H9 (cell line): ENCODE measurements at regions not wholly inside any gene's neighbourhood (a gene's known extent, or its start where the extent isn't known, plus 50 kb on each side); places are given as distances from the start of the nearest gene placed in this dataset.
"Not testable (repeated sequence)": the region's sequence is repeated elsewhere in the genome, so short reads cannot be mapped to it uniquely, and the experiment has no call there.

Experiments
- DNase-seq: peaks from one replicate; pipeline ENCODE4 v3.0.0-alpha.2; 2017
- H2AFZ ChIP-seq: one replicate; pipeline ENCODE4 v1.6.1; 2013; ENCODE audit warnings: mild to moderate bottlenecking, low read length, control low read depth, moderate library complexity
- H2AK5ac ChIP-seq: 2 replicates; pipeline ENCODE4 v1.6.1; 2013; ENCODE audit warnings: low read length, control low read depth, mixed read lengths; ENCODE audit not compliant: insufficient read length
- H2BK120ac ChIP-seq: one replicate; pipeline ENCODE4 v1.6.1; 2013; ENCODE audit warnings: low read depth, mild to moderate bottlenecking, low read length, control low read depth, inconsistent platforms; ENCODE audit not compliant: poor library complexity, severe bottlenecking
- H2BK12ac ChIP-seq: 2 replicates; pipeline ENCODE4 v1.6.1; 2013; ENCODE audit warnings: low read length, control low read depth, mixed read lengths, low read depth; ENCODE audit not compliant: insufficient read length
- H2BK15ac ChIP-seq: 2 replicates; pipeline ENCODE4 v1.6.1; 2013; ENCODE audit warnings: low read depth, low read length, control low read depth
- H2BK20ac ChIP-seq: one replicate; pipeline ENCODE4 v1.6.1; 2013; ENCODE audit warnings: low read depth, mild to moderate bottlenecking, low read length, control low read depth, inconsistent platforms; ENCODE audit not compliant: poor library complexity, severe bottlenecking
- H2BK5ac ChIP-seq: 2 replicates; pipeline ENCODE4 v1.6.1; 2013; ENCODE audit warnings: low read length, control low read depth, mixed read lengths; ENCODE audit not compliant: insufficient read length
- H3K14ac ChIP-seq: 2 replicates; pipeline ENCODE4 v1.6.1; 2013; ENCODE audit warnings: low read length, control low read depth; ENCODE audit not compliant: insufficient read depth
- H3K18ac ChIP-seq: 2 replicates; pipeline ENCODE4 v1.6.1; 2013; ENCODE audit warnings: low read depth, mild to moderate bottlenecking, mixed read lengths, low read length, control low read depth; ENCODE audit not compliant: insufficient read length
- H3K23ac ChIP-seq: 2 replicates; pipeline ENCODE4 v1.6.1; 2013; ENCODE audit warnings: low read length, control low read depth, mixed read lengths, low read depth; ENCODE audit not compliant: insufficient read length
- H3K23me2 ChIP-seq: 2 replicates; pipeline ENCODE4 v1.6.1; 2013; ENCODE audit warnings: low read depth, mild to moderate bottlenecking, mixed read lengths, low read length, control low read depth; ENCODE audit not compliant: insufficient read length, poor library complexity, severe bottlenecking
- H3K27ac ChIP-seq: 2 replicates; pipeline ENCODE4 v1.5.1; 2013; ENCODE audit warnings: low read length, control low read depth, mixed read lengths, low read depth; ENCODE audit not compliant: insufficient read length
- H3K27me3 ChIP-seq: 2 replicates; pipeline ENCODE4 v1.6.1; 2013; ENCODE audit warnings: low read length, control low read depth, inconsistent platforms; ENCODE audit not compliant: insufficient read depth
- H3K4ac ChIP-seq: 2 replicates; pipeline ENCODE4 v1.6.1; 2013; ENCODE audit warnings: low read depth, mild to moderate bottlenecking, control low read depth, inconsistent platforms, low read length, moderate library complexity
- H3K4me1 ChIP-seq: 2 replicates; pipeline ENCODE4 v1.6.1; 2013; ENCODE audit warnings: low read length, control low read depth, inconsistent platforms; ENCODE audit not compliant: insufficient read depth
- H3K4me2 ChIP-seq: 2 replicates; pipeline ENCODE4 v1.6.1; 2013; ENCODE audit warnings: low read length, control low read depth, mixed read lengths; ENCODE audit not compliant: insufficient read length, insufficient read depth
- H3K56ac ChIP-seq: 2 replicates; pipeline ENCODE4 v1.6.1; 2013; ENCODE audit warnings: low read depth, mild to moderate bottlenecking, mixed read lengths, low read length, control low read depth; ENCODE audit not compliant: insufficient read length
- H3K79me1 ChIP-seq: 2 replicates; pipeline ENCODE4 v1.6.1; 2013; ENCODE audit warnings: low read depth, mild to moderate bottlenecking, moderate library complexity, low read length, control low read depth, inconsistent platforms; ENCODE audit not compliant: insufficient read depth, poor library complexity, severe bottlenecking
- H3K79me2 ChIP-seq: 2 replicates; pipeline ENCODE4 v1.6.1; 2013; ENCODE audit warnings: low read length, control low read depth, inconsistent platforms; ENCODE audit not compliant: insufficient read depth
- H3K9ac ChIP-seq: 2 replicates; pipeline ENCODE4 v1.6.1; 2013; ENCODE audit warnings: low read length, control low read depth, mixed read lengths; ENCODE audit not compliant: insufficient read length; ENCODE audit errors: extremely low read depth
- H3K9me3 ChIP-seq: one replicate; pipeline ENCODE4 v1.6.1; 2013; ENCODE audit warnings: low read depth, low read length, inconsistent platforms; ENCODE audit not compliant: control insufficient read depth
- H3T11ph ChIP-seq: one replicate; pipeline ENCODE4 v1.6.1; 2013; ENCODE audit warnings: mild to moderate bottlenecking, low read length, control low read depth, inconsistent platforms
- H4K20me1 ChIP-seq: one replicate; pipeline ENCODE4 v1.6.1; 2013; ENCODE audit not compliant: control insufficient read depth, insufficient read length, insufficient read depth
- H4K5ac ChIP-seq: 2 replicates; pipeline ENCODE4 v1.6.1; 2013; ENCODE audit warnings: low read depth, mild to moderate bottlenecking, mixed read lengths, low read length, control low read depth; ENCODE audit not compliant: insufficient read length
- H4K8ac ChIP-seq: replicated peaks from 2 replicates; pipeline ENCODE4 v1.6.1; 2013; ENCODE audit warnings: low read length, control low read depth, mixed read lengths, low read depth; ENCODE audit not compliant: insufficient read length
- H4K91ac ChIP-seq: 2 replicates; pipeline ENCODE4 v1.6.1; 2013; ENCODE audit warnings: low read depth, mild to moderate bottlenecking, moderate library complexity, mixed read lengths, low read length, control low read depth; ENCODE audit not compliant: insufficient read length
- H3K27ac Mint-ChIP-seq, 3 experiments: 2 replicates in 2 of 3; 3 replicates in 1 of 3; pipeline ENCODE4 v1.8.0; 2020 to 2021; ENCODE audit warnings: mixed read lengths in 3 of 3, mild to moderate bottlenecking in 1 of 3, moderate library complexity in 1 of 3
- H3K27me3 Mint-ChIP-seq: 2 replicates; pipeline ENCODE4 v1.8.0; 2021; ENCODE audit warnings: low read depth, mild to moderate bottlenecking, moderate library complexity, mixed read lengths
- H3K36me3 Mint-ChIP-seq, 3 experiments: 2 replicates in 2 of 3; 3 replicates in 1 of 3; pipeline ENCODE4 v1.8.0; 2020 to 2021; ENCODE audit warnings: low read depth in 3 of 3, mixed read lengths in 3 of 3; ENCODE audit not compliant: insufficient read depth in 1 of 3
- H3K4me1 Mint-ChIP-seq, 2 experiments: 2 replicates each; pipeline ENCODE4 v1.8.0; 2020; ENCODE audit warnings: mixed read lengths in 2 of 2
- H3K4me3 Mint-ChIP-seq, 2 experiments: 2 replicates in 1 of 2; 3 replicates in 1 of 2; pipeline ENCODE4 v1.8.0; 2020 to 2021; ENCODE audit warnings: mild to moderate bottlenecking in 2 of 2, mixed read lengths in 2 of 2, moderate library complexity in 1 of 2
- H3K9me3 Mint-ChIP-seq, 2 experiments: 2 replicates in 1 of 2; 3 replicates in 1 of 2; pipeline ENCODE4 v1.8.0; 2020; ENCODE audit warnings: mild to moderate bottlenecking in 2 of 2, mixed read lengths in 2 of 2, moderate library complexity in 1 of 2
- WGBS: extraction: QIAGEN DNeasy Blood & Tissue Kit; methylation state at CpG from one replicate; pipeline ENCODE4 v1.1.7; 2013; ENCODE audit warnings: missing lambda C conversion rate, low lambda C conversion rate, mixed read lengths; ENCODE audit not compliant: insufficient read length; ENCODE audit errors: extremely low coverage; 5-methylcytosine and 5-hydroxymethylcytosine counted together

GRCh38 chr9:41663497-41664036 lies 465.7 kb downstream of the CNTNAP3B start:
- not testable (repeated sequence) for H2BK12ac ChIP-seq, H3K4me1 Mint-ChIP-seq, H3K9me3 ChIP-seq, H2AFZ ChIP-seq, H4K20me1 ChIP-seq, H3K9ac ChIP-seq, H4K8ac ChIP-seq, H3K4me2 ChIP-seq, H3K18ac ChIP-seq, H3K79me1 ChIP-seq, H3K56ac ChIP-seq, H3K79me2 ChIP-seq, H2BK120ac ChIP-seq, H3K23ac ChIP-seq, H3K9me3 Mint-ChIP-seq, H3K14ac ChIP-seq, H3K36me3 Mint-ChIP-seq, H2AK5ac ChIP-seq, H3K27me3 Mint-ChIP-seq, H3K27me3 ChIP-seq, H3K4ac ChIP-seq, H2BK5ac ChIP-seq, H4K91ac ChIP-seq, H2BK20ac ChIP-seq, H3K23me2 ChIP-seq, H3K27ac Mint-ChIP-seq, H3T11ph ChIP-seq, H3K27ac ChIP-seq, H4K5ac ChIP-seq, H3K4me1 ChIP-seq, H2BK15ac ChIP-seq
- no CpG with 5 or more reads among the region's 29 CpGs for WGBS
- peak overlapping the region in 1 of 2 experiments; percentile 45; a peak in 3 of 5 replicates for H3K4me3 Mint-ChIP-seq
- DNase-seq = peak; percentile 42

DNA sequence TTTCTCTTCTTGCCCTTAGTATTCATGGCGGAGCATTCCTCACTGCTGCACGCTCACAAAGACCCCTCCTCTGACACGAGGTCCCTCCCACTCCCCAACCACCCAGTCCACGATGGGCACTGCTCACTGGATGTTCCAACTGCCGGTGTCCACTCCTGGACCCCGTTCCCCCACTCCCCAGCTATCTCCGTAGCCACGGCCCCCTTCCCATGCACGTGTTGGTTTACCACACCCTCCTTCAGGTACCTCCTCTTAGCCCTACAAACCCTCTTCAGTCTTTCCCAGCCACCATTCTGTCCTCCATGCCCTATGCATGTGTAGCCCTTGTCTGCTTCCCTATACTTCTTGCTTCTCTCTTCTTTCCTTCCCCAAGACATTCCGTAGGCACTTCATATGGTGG lies 469.6 kb upstream of the ZNG1F start:
- not testable (repeated sequence) for H4K91ac ChIP-seq, H3K23me2 ChIP-seq, H3K27me3 ChIP-seq, H3K4me1 ChIP-seq, H3K56ac ChIP-seq, H2BK12ac ChIP-seq, H3K14ac ChIP-seq, H3T11ph ChIP-seq, H3K27ac Mint-ChIP-seq, DNase-seq, H3K4ac ChIP-seq, H4K20me1 ChIP-seq, H3K79me2 ChIP-seq, H3K4me2 ChIP-seq, H2BK120ac ChIP-seq, H3K36me3 Mint-ChIP-seq, H3K9me3 ChIP-seq, H2AFZ ChIP-seq, H3K4me3 Mint-ChIP-seq, H2AK5ac ChIP-seq, H3K9ac ChIP-seq, H3K79me1 ChIP-seq, H3K27ac ChIP-seq, H4K8ac ChIP-seq, H4K5ac ChIP-seq, H3K18ac ChIP-seq, H3K23ac ChIP-seq, H2BK5ac ChIP-seq, H2BK15ac ChIP-seq, H2BK20ac ChIP-seq
- no CpG with 5 or more reads among the region's 10 CpGs for WGBS
- Mint-ChIP-seq H3K9me3 (peaks cover 13 to 16% of the 10 kb centered on the region in 2 experiments; a peak in 4 of 5 replicates), H3K4me1 (peaks cover 7 to 12% of the 10 kb centered on the region in 2 experiments), H3K27me3 (peaks cover 20% of the 10 kb centered on the region)
